Calu3 (cell line): ENCODE measurements at regions not wholly inside any gene's neighbourhood (a gene's known extent, or its start where the extent isn't known, plus 50 kb on each side); places are given as distances from the start of the nearest gene placed in this dataset.

Experiments used
- BruUV-seq: library from RNA; stranded (reverse); fragments of 400-500 nt; replicated peaks from 2 replicates; lab custom pipeline; 2021; lab: Mats Ljungman, UMichigan
- CTCF ChIA-PET: fragments of 300-600 bp; sonication (Branson Sonifier 250); formaldehyde crosslinking; loops from one replicate; lab custom pipeline; 2022; ENCODE audit warnings: antibody characterized with exemption; lab: Charles Lee
- DNase-seq: peaks from one replicate; pipeline ENCODE4 v3.0.0; 2022
- H3K27ac Mint-ChIP-seq: one replicate; pipeline ENCODE4 v1.8.0; 2022; ENCODE audit warnings: mixed read lengths; ENCODE audit not compliant: unreplicated experiment
- H3K27me3 Mint-ChIP-seq: one replicate; pipeline ENCODE4 v1.8.0; 2022; ENCODE audit warnings: mixed read lengths; ENCODE audit not compliant: unreplicated experiment
- H3K36me3 Mint-ChIP-seq: one replicate; pipeline ENCODE4 v1.8.0; 2022; ENCODE audit warnings: mild to moderate bottlenecking, moderate library complexity, mixed read lengths; ENCODE audit not compliant: insufficient read depth, unreplicated experiment
- H3K4me1 Mint-ChIP-seq: one replicate; pipeline ENCODE4 v1.8.0; 2022; ENCODE audit warnings: mild to moderate bottlenecking, low read depth, mixed read lengths; ENCODE audit not compliant: unreplicated experiment
- H3K4me3 Mint-ChIP-seq: one replicate; pipeline ENCODE4 v1.8.0; 2022; ENCODE audit warnings: mild to moderate bottlenecking, low read depth, moderate library complexity, mixed read lengths; ENCODE audit not compliant: unreplicated experiment
- H3K9me3 Mint-ChIP-seq: one replicate; pipeline ENCODE4 v1.8.0; 2022; ENCODE audit warnings: low read depth, mixed read lengths; ENCODE audit not compliant: unreplicated experiment
- intact Hi-C: fragments of 100-400 bp; cut with micrococcal nuclease; formaldehyde crosslinking; loops from one replicate; pipeline ENCODE4 v1.10.0; 2022; ENCODE audit not compliant: unreplicated experiment
- TF ChIP-seq, protein P1 (sequence below): fragments of 200-600 bp; IDR thresholded peaks from one replicate; pipeline ENCODE4 v1.8.0; 2022; ENCODE audit warnings: antibody characterized with exemption; ENCODE audit not compliant: unreplicated experiment

DNA sequence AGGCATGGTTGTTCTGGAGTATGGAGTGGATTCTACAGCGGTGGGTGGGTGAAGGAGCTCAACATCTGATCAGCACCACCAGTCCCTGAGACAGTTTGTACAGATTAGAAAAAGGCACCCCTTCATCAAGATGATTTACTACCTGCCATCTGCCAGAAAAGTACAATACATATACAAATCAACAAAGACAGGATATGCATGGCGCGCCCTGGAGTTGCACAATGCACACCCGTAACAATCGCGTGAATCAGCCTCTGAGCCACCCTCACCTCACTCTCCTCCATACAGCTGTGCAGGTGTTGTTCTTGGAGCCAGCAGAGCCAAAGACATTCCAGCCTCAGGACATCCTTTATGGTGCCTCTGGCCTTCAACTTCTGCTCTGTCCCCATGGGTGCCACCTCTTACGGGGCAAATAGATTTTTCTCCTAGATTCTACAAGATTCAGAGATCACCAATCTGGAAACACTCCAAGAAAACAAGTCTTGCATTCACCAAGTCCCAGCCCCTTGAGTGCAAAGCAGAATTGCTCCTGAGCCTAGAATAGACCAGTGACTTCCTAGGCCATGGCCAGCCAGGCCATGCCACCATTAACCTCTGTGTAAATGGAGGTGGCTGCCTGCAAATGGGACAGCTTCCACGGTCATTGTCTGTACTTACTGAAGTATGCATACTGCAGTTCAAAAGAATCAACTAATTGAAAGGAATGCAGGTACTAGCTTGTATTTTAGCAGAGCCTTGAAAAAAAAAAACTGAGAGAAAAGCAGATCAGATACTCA is 490.9 kb downstream of the SOX6 start:
- no TSS peak for BruUV-seq
- intact Hi-C loops, result no loop called here
- no peak for DNase-seq
- CTCF ChIA-PET, result no interaction called here
- Mint-ChIP-seq H3K9me3 (peaks cover 3% of the 10 kb centered on the region), H3K4me3 (no peak overlapping the region), H3K27ac (no peak overlapping the region), H3K4me1 (no peaks in the 10 kb centered on the region), H3K36me3 (no peaks in the 10 kb centered on the region), H3K27me3 (no peaks in the 10 kb centered on the region)
- TF ChIP-seq, protein P1, sequence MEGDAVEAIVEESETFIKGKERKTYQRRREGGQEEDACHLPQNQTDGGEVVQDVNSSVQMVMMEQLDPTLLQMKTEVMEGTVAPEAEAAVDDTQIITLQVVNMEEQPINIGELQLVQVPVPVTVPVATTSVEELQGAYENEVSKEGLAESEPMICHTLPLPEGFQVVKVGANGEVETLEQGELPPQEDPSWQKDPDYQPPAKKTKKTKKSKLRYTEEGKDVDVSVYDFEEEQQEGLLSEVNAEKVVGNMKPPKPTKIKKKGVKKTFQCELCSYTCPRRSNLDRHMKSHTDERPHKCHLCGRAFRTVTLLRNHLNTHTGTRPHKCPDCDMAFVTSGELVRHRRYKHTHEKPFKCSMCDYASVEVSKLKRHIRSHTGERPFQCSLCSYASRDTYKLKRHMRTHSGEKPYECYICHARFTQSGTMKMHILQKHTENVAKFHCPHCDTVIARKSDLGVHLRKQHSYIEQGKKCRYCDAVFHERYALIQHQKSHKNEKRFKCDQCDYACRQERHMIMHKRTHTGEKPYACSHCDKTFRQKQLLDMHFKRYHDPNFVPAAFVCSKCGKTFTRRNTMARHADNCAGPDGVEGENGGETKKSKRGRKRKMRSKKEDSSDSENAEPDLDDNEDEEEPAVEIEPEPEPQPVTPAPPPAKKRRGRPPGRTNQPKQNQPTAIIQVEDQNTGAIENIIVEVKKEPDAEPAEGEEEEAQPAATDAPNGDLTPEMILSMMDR, result no peak

DNA sequence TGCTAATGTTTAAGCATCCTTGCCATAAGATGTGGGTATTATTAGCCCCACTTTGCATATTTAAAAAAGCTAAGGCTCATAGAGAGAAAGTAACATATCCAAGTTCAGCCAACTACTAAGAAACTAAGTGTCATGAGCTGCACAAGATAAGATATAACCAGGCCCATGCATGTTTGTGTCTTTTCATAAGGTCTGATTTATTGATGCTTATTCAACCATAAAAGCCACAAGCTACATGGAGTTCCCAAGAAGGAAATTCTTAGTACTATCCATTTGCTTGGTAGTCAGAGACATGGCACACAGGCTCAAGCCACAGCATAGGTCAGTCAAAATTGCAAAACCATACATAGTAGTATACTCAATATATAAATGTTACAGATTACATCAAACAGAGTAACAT is 488.5 kb downstream of the SOX6 start:
- peaks cover 3% of the 10 kb centered on the region for H3K9me3 Mint-ChIP-seq
- H3K27me3 Mint-ChIP-seq, result no peaks in the 10 kb centered on the region
- H3K4me3 Mint-ChIP-seq, result no peak overlapping the region
- H3K4me1 Mint-ChIP-seq, result no peaks in the 10 kb centered on the region
- TF ChIP-seq, protein P1, result no peak
- CTCF ChIA-PET, result no interaction called here
- intact Hi-C loops, result no loop called here
- DNase-seq, result no peak
- no peak overlapping the region for H3K27ac Mint-ChIP-seq
- H3K36me3 Mint-ChIP-seq, result no peaks in the 10 kb centered on the region
- no TSS peak for BruUV-seq

DNA sequence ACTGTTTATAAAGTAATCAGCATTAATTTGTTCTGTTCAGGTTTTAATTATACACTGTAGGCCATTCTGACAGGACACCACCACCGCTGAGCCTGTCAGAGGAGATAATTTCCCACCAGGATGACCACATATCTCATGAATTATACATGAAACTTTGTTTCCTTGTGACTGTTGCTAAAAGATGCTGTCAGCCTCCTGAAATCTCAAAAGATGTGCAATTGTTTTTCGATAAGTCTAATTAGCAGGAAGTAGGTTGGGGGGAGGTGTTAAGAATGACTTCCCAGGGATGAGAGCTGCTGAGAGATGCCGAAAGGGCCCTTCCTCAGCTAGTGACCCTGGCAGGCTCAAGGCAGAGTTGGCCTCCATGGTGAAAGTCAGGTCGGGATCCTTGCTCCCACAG is 485.4 kb downstream of the SOX6 start:
- no peaks in the 10 kb centered on the region for H3K27me3 Mint-ChIP-seq
- TF ChIP-seq, protein P1, result no peak
- no peaks in the 10 kb centered on the region for H3K4me1 Mint-ChIP-seq
- no peak overlapping the region for H3K27ac Mint-ChIP-seq
- CTCF ChIA-PET, result interaction anchor here (1.3 kb wide), 1 partner anchor 22 kb away, joined by 5 read pairs; no protein-coding TSS in a partner anchor
- no peak overlapping the region for H3K4me3 Mint-ChIP-seq
- no peaks in the 10 kb centered on the region for H3K36me3 Mint-ChIP-seq
- BruUV-seq, result no TSS peak
- no peak for DNase-seq
- H3K9me3 Mint-ChIP-seq, result peaks cover 3% of the 10 kb centered on the region
- intact Hi-C loops, result no loop called here

DNA sequence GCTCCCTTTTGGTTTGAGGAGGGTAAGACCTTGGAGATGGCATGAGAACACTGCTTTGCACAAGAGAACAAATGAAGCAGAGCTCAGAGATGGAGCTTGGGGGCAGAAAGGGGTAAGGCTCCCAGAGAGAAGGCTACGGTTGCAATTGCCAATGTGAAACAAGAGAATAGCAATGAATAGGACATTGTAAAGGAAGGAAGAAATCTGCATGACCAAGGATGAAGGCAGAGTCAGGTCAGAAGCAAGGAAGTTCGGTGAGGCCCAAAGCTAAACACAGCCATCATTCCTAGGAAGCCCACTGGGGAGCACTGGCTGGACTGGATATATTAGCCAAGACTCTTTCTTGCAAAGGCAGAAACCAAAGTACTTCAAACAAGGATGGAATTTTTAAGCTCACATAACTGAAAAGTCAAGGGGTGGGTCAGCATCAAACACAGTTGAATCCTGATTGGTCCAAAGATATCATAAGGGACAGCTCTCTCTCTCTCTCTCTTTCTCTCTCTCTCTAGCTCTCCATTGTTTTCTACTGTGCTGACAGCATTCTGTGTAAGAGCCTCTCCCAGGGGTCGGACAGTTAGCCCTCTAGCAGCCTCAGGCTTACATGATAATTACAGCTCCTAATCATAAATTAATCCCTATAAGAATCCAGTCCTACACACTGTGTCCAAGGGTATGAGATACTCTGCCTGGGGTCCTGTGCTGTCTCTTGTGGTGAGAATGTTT is 484.3 kb downstream of the SOX6 start:
- BruUV-seq, result no TSS peak
- TF ChIP-seq, protein P1, result no peak
- Mint-ChIP-seq H3K4me3 (no peak overlapping the region), H3K9me3 (peaks cover 3% of the 10 kb centered on the region), H3K27me3 (no peaks in the 10 kb centered on the region), H3K36me3 (no peaks in the 10 kb centered on the region), H3K27ac (no peak overlapping the region), H3K4me1 (no peaks in the 10 kb centered on the region)
- intact Hi-C loops, result no loop called here
- no peak for DNase-seq
- CTCF ChIA-PET, result no interaction called here
